ENCODE measurements at regions not wholly inside any gene's neighbourhood (a gene's known extent, or its start where the extent isn't known, plus 50 kb on each side); places are given as distances from the start of the nearest gene placed in this dataset.

GRCh38 chr7:25527665-25528170 lies 299.4 kb upstream of the NPVF start:
- TF ChIP-seq, protein P1, sequence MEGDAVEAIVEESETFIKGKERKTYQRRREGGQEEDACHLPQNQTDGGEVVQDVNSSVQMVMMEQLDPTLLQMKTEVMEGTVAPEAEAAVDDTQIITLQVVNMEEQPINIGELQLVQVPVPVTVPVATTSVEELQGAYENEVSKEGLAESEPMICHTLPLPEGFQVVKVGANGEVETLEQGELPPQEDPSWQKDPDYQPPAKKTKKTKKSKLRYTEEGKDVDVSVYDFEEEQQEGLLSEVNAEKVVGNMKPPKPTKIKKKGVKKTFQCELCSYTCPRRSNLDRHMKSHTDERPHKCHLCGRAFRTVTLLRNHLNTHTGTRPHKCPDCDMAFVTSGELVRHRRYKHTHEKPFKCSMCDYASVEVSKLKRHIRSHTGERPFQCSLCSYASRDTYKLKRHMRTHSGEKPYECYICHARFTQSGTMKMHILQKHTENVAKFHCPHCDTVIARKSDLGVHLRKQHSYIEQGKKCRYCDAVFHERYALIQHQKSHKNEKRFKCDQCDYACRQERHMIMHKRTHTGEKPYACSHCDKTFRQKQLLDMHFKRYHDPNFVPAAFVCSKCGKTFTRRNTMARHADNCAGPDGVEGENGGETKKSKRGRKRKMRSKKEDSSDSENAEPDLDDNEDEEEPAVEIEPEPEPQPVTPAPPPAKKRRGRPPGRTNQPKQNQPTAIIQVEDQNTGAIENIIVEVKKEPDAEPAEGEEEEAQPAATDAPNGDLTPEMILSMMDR (conservative IDR thresholded peaks at IDR 0.05 in 1 of 2, IDR thresholded peaks at IDR 0.05 in 1 of 2; ENCODE audit: extremely low read depth in 1 of 2, insufficient read depth in 1 of 2, low read depth in 1 of 2, low read length in 2 of 2): no peak
- TF ChIP-seq EZH2 (IDR thresholded peaks at IDR 0.05; ENCODE audit: borderline replicate concordance, low read length): no peak
